Liver (tissue), 7 donors: ENCODE measurements at regions not wholly inside any gene's neighbourhood (a gene's known extent, or its start where the extent isn't known, plus 50 kb on each side); places are given as distances from the start of the nearest gene placed in this dataset.

Source experiments
- DNase-seq: peaks from one replicate; pipeline ENCODE4 v3.0.0-alpha.2; 2017; ENCODE audit warnings: low spot score
- H3K27ac ChIP-seq, 2 donors: one replicate each; pipeline ENCODE4 v1.7.0; 2013; ENCODE audit warnings: inconsistent platforms in 2 of 2, low read length in 2 of 2, control low read depth in 1 of 2, low read depth in 1 of 2, mild to moderate bottlenecking in 1 of 2
- H3K27me3 ChIP-seq, 4 donors: one replicate each; pipeline versions ENCODE4 v1.6.1 to v1.7.0; 2013; ENCODE audit warnings: low read length in 3 of 4, inconsistent platforms in 1 of 4, mild to moderate bottlenecking in 1 of 4, moderate library complexity in 1 of 4; ENCODE audit not compliant: control insufficient read depth in 4 of 4, insufficient read depth in 4 of 4
- H3K36me3 ChIP-seq, 4 donors: one replicate each; pipeline versions ENCODE4 v1.6.1 to v1.7.0; 2013; ENCODE audit warnings: low read length in 3 of 4, mild to moderate bottlenecking in 3 of 4, low read depth in 1 of 4, moderate library complexity in 1 of 4; ENCODE audit not compliant: control insufficient read depth in 4 of 4, insufficient read depth in 3 of 4
- H3K4me1 ChIP-seq, 4 donors: one replicate each; pipeline versions ENCODE4 v1.6.1 to v1.7.0; 2013; ENCODE audit warnings: low read length in 3 of 4, mild to moderate bottlenecking in 3 of 4, moderate library complexity in 1 of 4; ENCODE audit not compliant: control insufficient read depth in 4 of 4, insufficient read depth in 4 of 4
- H3K4me3 ChIP-seq, 3 donors: one replicate each; pipeline versions ENCODE4 v1.6.1 to v1.7.0; 2013; ENCODE audit warnings: low read length in 3 of 3, control low read depth in 1 of 3, low read depth in 1 of 3, mild to moderate bottlenecking in 1 of 3
- H3K9ac ChIP-seq, 2 donors: one replicate each; pipeline ENCODE4 v1.7.0; 2013; ENCODE audit warnings: low read length in 2 of 2, mild to moderate bottlenecking in 2 of 2, moderate library complexity in 2 of 2, control low read depth in 1 of 2, low read depth in 1 of 2
- H3K9me3 ChIP-seq, 4 donors: one replicate each; pipeline versions ENCODE4 v1.6.1 to v1.7.0; 2013; ENCODE audit warnings: low read length in 3 of 4; ENCODE audit not compliant: control insufficient read depth in 4 of 4
- EGR1 ChIP-seq, 2 donors: IDR thresholded peaks; 2 replicates each; pipeline ENCODE4 v1.6.1; 2016 to 2018; ENCODE audit warnings: antibody characterized with exemption in 2 of 2, low read depth in 2 of 2
- FOXA1 ChIP-seq: IDR thresholded peaks from 2 replicates; pipeline ENCODE4 v1.6.1; 2016; ENCODE audit warnings: antibody characterized with exemption
- FOXA2 ChIP-seq: IDR thresholded peaks from 2 replicates; pipeline ENCODE4 v1.6.1; 2016; ENCODE audit warnings: antibody characterized with exemption
- HNF4A ChIP-seq, 2 donors: conservative IDR thresholded peaks; 2 replicates each; pipeline ENCODE4 v1.6.1; 2016; ENCODE audit warnings: antibody characterized with exemption in 2 of 2, mild to moderate bottlenecking in 2 of 2
- HNF4G ChIP-seq: IDR thresholded peaks from 2 replicates; pipeline ENCODE4 v1.6.1; 2016; ENCODE audit warnings: antibody characterized with exemption
- MAX ChIP-seq: IDR thresholded peaks from 2 replicates; pipeline ENCODE4 v1.6.1; 2016; ENCODE audit warnings: antibody characterized with exemption
- REST ChIP-seq: IDR thresholded peaks from 2 replicates; pipeline ENCODE4 v1.6.1; 2016; ENCODE audit warnings: antibody characterized with exemption, mild to moderate bottlenecking
- RXRA ChIP-seq, 2 donors: IDR thresholded peaks; 2 replicates each; pipeline ENCODE4 v1.6.1; 2017 to 2018; ENCODE audit warnings: antibody characterized with exemption in 2 of 2, mild to moderate bottlenecking in 1 of 2
- SP1 ChIP-seq: IDR thresholded peaks from 2 replicates; pipeline ENCODE4 v1.6.1; 2018; ENCODE audit warnings: antibody characterized with exemption, mild to moderate bottlenecking
- YY1 ChIP-seq: IDR thresholded peaks from 2 replicates; pipeline ENCODE4 v1.6.1; 2016; ENCODE audit warnings: antibody characterized with exemption, mild to moderate bottlenecking
- WGBS: extraction: QIAGEN DNeasy Blood & Tissue Kit; methylation state at CpG from one replicate; pipeline ENCODE4 v1.1.7; 2013; 5-methylcytosine and 5-hydroxymethylcytosine counted together
- TF ChIP-seq, protein P1 (sequence below): IDR thresholded peaks from 2 replicates; pipeline ENCODE4 v1.6.1; 2016; ENCODE audit warnings: antibody characterized with exemption
- TF ChIP-seq, protein P2 (sequence below): IDR thresholded peaks from 2 replicates; pipeline ENCODE4 v1.6.1; 2016; ENCODE audit warnings: antibody characterized with exemption
- donor health status: healthy.
- donor health status: healthy.
- donor health status: healthy.
- donor health status: healthy.

DNA sequence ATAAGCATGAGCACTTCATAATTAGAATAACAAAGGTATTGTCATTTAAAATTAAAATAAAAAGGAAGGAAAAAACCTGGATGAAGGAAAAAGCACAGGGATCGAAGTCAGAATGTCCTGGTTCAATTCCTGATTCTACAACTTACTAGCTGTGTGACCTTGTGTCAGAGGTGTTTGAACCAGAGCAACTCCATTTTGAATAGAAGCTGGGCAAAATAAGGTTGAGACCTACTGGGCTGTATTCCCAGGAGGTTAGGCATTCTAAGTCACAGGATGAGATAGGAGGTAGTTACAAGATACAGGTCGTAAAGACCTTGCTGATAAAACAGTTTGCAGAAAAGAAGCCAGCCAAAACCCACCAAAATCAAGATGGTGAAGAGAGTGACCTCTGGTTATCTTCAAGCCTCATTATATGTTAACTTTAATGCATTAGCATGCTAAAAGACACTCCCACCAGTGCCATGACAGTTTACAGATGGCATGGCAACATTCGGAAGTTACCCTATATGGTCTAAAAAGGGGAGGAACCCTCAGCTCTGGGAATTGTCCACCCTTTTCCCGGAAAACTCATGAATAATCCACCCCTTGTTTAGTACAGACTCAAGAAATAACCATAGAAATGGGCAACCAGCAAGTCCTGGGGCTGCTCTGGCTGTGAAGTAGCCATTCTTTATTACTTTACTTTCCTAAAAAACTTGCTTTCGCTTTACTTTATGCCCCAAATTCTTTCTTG lies 412.7 kb downstream of the PIK3R1 start (continued):
- no peak for TF ChIP-seq REST
- TF ChIP-seq FOXA1: no peak
- TF ChIP-seq, protein P1, sequence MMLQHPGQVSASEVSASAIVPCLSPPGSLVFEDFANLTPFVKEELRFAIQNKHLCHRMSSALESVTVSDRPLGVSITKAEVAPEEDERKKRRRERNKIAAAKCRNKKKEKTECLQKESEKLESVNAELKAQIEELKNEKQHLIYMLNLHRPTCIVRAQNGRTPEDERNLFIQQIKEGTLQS: no peak
- TF ChIP-seq EGR1 (IDR thresholded peaks at IDR 0.05; ENCODE audit: low read depth in 2 of 2): no peak
- TF ChIP-seq, protein P2, sequence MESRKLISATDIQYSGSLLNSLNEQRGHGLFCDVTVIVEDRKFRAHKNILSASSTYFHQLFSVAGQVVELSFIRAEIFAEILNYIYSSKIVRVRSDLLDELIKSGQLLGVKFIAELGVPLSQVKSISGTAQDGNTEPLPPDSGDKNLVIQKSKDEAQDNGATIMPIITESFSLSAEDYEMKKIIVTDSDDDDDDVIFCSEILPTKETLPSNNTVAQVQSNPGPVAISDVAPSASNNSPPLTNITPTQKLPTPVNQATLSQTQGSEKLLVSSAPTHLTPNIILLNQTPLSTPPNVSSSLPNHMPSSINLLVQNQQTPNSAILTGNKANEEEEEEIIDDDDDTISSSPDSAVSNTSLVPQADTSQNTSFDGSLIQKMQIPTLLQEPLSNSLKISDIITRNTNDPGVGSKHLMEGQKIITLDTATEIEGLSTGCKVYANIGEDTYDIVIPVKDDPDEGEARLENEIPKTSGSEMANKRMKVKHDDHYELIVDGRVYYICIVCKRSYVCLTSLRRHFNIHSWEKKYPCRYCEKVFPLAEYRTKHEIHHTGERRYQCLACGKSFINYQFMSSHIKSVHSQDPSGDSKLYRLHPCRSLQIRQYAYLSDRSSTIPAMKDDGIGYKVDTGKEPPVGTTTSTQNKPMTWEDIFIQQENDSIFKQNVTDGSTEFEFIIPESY: no peak
- no peak for TF ChIP-seq FOXA2

- H3K9ac ChIP-seq: no peak overlapping the region
- H3K27ac ChIP-seq: no peak overlapping the region
- TF ChIP-seq HNF4G (no peak), FOXA2 (peak; percentile 63), HNF4A (conservative IDR thresholded peaks at IDR 0.05) (peak; percentile 29 to 63), SP1 (peak; percentile 10), YY1 (peak; percentile 25), RXRA (IDR thresholded peaks at IDR 0.05) (peak in 1 of 2 donors; percentile 25)
- TF ChIP-seq, protein P1: no peak
- WGBS: 70% methylated on average over 1 of the region's 1 CpG
- no peak overlapping the region for H3K4me3 ChIP-seq
- H3K4me1 ChIP-seq: peaks cover 0 to 5% (median 0%) of the 10 kb centered on the region in 4 donors
- peaks cover 0 to 3% (median 0%) of the 10 kb centered on the region in 4 donors for H3K36me3 ChIP-seq
- no peaks in the 10 kb centered on the region for H3K9me3 ChIP-seq
- no peaks in the 10 kb centered on the region for H3K27me3 ChIP-seq
- DNase-seq: no peak
Measured at GRCh38 chr5:68630354-68630753, 414.8 kb downstream of the PIK3R1 start.

- 92% methylated on average over 2 of the region's 2 CpGs for WGBS
- TF ChIP-seq MAX (no peak), HNF4A (conservative IDR thresholded peaks at IDR 0.05) (peak in 1 of 2 donors; percentile 9)
- Histone ChIP-seq H3K9me3 (no peaks in the 10 kb centered on the region), H3K9ac (no peak overlapping the region), H3K4me1 (peaks cover 0 to 5% (median 0%) of the 10 kb centered on the region in 4 donors), H3K27ac (no peak overlapping the region), H3K4me3 (no peak overlapping the region), H3K27me3 (no peaks in the 10 kb centered on the region), H3K36me3 (peaks cover 0 to 3% (median 0%) of the 10 kb centered on the region in 4 donors)
- DNase-seq: no peak
Measured at GRCh38 chr5:68631884-68632283, 416.3 kb downstream of the PIK3R1 start.
